Loucy (cell line): ENCODE measurements at regions not wholly inside any gene's neighbourhood (a gene's known extent, or its start where the extent isn't known, plus 50 kb on each side); places are given as distances from the start of the nearest gene placed in this dataset.

Experiments
- H2AFZ ChIP-seq: fragments of 200-600 bp; sonication (generic); 2 replicates; pipeline ENCODE4 v1.6.0; 2016; ENCODE audit warnings: antibody characterized with exemption, mild to moderate bottlenecking, low read length, moderate library complexity
- H3F3A ChIP-seq: fragments of 200-600 bp; 2 replicates; pipeline ENCODE4 v1.6.0; 2016; ENCODE audit warnings: antibody characterized with exemption, low read depth, mild to moderate bottlenecking
- H3K27me3 ChIP-seq: fragments of 200-600 bp; sonication (generic); 2 replicates; pipeline ENCODE4 v1.6.1; 2014; ENCODE audit warnings: low read length, mild to moderate bottlenecking; ENCODE audit not compliant: insufficient read depth, poor library complexity, severe bottlenecking
- H3K36me3 ChIP-seq: fragments of 200-600 bp; sonication (generic); 2 replicates; pipeline ENCODE4 v1.6.1; 2016; ENCODE audit warnings: low read length; ENCODE audit not compliant: insufficient read depth
- H3K4me1 ChIP-seq: fragments of 200-600 bp; sonication (generic); 2 replicates; pipeline ENCODE4 v1.5.1; 2014; ENCODE audit warnings: low read length, mild to moderate bottlenecking; ENCODE audit not compliant: insufficient read depth, poor library complexity, severe bottlenecking
- H3K4me2 ChIP-seq: fragments of 200-600 bp; sonication (generic); 2 replicates; pipeline ENCODE4 v1.6.0; 2014; ENCODE audit warnings: antibody characterized with exemption, low read length, low read depth, mild to moderate bottlenecking; ENCODE audit not compliant: poor library complexity, severe bottlenecking
- H3K4me3 ChIP-seq: fragments of 200-600 bp; sonication (generic); 2 replicates; pipeline ENCODE4 v1.5.1; 2014; ENCODE audit warnings: low read length, mild to moderate bottlenecking, mixed read lengths; ENCODE audit not compliant: poor library complexity, severe bottlenecking
- H3K79me2 ChIP-seq: fragments of 200-600 bp; sonication (generic); 2 replicates; pipeline ENCODE4 v1.6.1; 2014; ENCODE audit warnings: low read length; ENCODE audit not compliant: insufficient read depth
- H3K9ac ChIP-seq: fragments of 200-600 bp; sonication (generic); 2 replicates; pipeline ENCODE4 v1.6.0; 2014; ENCODE audit warnings: mild to moderate bottlenecking, low read depth, low read length, moderate library complexity; ENCODE audit not compliant: poor library complexity, severe bottlenecking
- H3K9me2 ChIP-seq: fragments of 200-600 bp; sonication (generic); replicated peaks from 2 replicates; pipeline ENCODE4 v1.6.1; 2016; ENCODE audit warnings: low read depth, low read length, mixed read lengths
- H3K9me3 ChIP-seq: fragments of 200-600 bp; sonication (generic); 2 replicates; pipeline ENCODE4 v1.6.1; 2014; ENCODE audit warnings: mild to moderate bottlenecking, antibody characterized with exemption, low read length, low read depth; ENCODE audit not compliant: insufficient read depth
- H4K20me1 ChIP-seq: fragments of 200-600 bp; sonication (generic); 2 replicates; pipeline ENCODE4 v1.6.0; 2014; ENCODE audit warnings: antibody characterized with exemption, low read length, mild to moderate bottlenecking; ENCODE audit not compliant: insufficient read depth, poor library complexity, severe bottlenecking
- CTCF ChIP-seq: fragments of 200-600 bp; sonication (generic); conservative IDR thresholded peaks from 2 replicates; pipeline ENCODE4 v1.5.1; 2014; ENCODE audit warnings: mild to moderate bottlenecking, antibody characterized with exemption, low read length
- EZH2phosphoT487 ChIP-seq: fragments of 200-600 bp; IDR thresholded peaks from 2 replicates; pipeline ENCODE4 v1.6.1; 2018; ENCODE audit warnings: antibody characterized with exemption, mild to moderate bottlenecking, moderate library complexity, borderline replicate concordance

- Histone ChIP-seq H3K36me3 (no peaks in the 10 kb centered on the region), H4K20me1 (no peaks in the 10 kb centered on the region), H3F3A (no peaks in the 10 kb centered on the region), H3K4me2 (no peak overlapping the region), H3K4me1 (no peaks in the 10 kb centered on the region), H3K9me2 (no peaks in the 10 kb centered on the region), H2AFZ (no peak overlapping the region), H3K27me3 (no peaks in the 10 kb centered on the region), H3K79me2 (no peaks in the 10 kb centered on the region), H3K9me3 (no peaks in the 10 kb centered on the region), H3K4me3 (no peak overlapping the region), H3K9ac (no peak overlapping the region)
- TF ChIP-seq CTCF (no peak), EZH2phosphoT487 (no peak)
Observed at GRCh38 chr13:31055589-31055988, 106.1 kb downstream of the HSPH1 start.

- Histone ChIP-seq H3F3A (no peaks in the 10 kb centered on the region), H3K9ac (no peak overlapping the region), H2AFZ (no peak overlapping the region), H3K4me2 (no peak overlapping the region), H3K4me3 (no peak overlapping the region), H3K27me3 (no peaks in the 10 kb centered on the region), H3K9me2 (no peaks in the 10 kb centered on the region), H4K20me1 (no peaks in the 10 kb centered on the region), H3K36me3 (no peaks in the 10 kb centered on the region), H3K9me3 (no peaks in the 10 kb centered on the region), H3K4me1 (no peaks in the 10 kb centered on the region), H3K79me2 (no peaks in the 10 kb centered on the region)
- TF ChIP-seq CTCF = no peak
- TF ChIP-seq EZH2phosphoT487 = no peak
Observed at GRCh38 chr13:31054632-31055031, 107.1 kb downstream of the HSPH1 start.

GRCh38 chr13:31053896-31054295 lies 107.8 kb downstream of the HSPH1 start:
- no peaks in the 10 kb centered on the region for H3K79me2 ChIP-seq
- H3K9me2 ChIP-seq = no peaks in the 10 kb centered on the region
- H3K4me3 ChIP-seq = no peak overlapping the region
- H4K20me1 ChIP-seq = no peaks in the 10 kb centered on the region
- H3F3A ChIP-seq = no peaks in the 10 kb centered on the region
- no peak for TF ChIP-seq EZH2phosphoT487
- no peak for TF ChIP-seq CTCF
- no peaks in the 10 kb centered on the region for H3K27me3 ChIP-seq
- no peak overlapping the region for H3K4me2 ChIP-seq
- no peaks in the 10 kb centered on the region for H3K4me1 ChIP-seq
- no peak overlapping the region for H3K9ac ChIP-seq
- H2AFZ ChIP-seq = no peak overlapping the region
- no peaks in the 10 kb centered on the region for H3K36me3 ChIP-seq
- H3K9me3 ChIP-seq = no peaks in the 10 kb centered on the region
